GM19455 (cell line): ENCODE measurements at regions not wholly inside any gene's neighbourhood (a gene's known extent, or its start where the extent isn't known, plus 50 kb on each side); places are given as distances from the start of the nearest gene placed in this dataset.

Source experiments
- ATAC-seq: cut with Tn5 transposase; IDR thresholded peaks from one replicate; pipeline ENCODE4 v1.9.1; 2021; ENCODE audit not compliant: unreplicated experiment

- ATAC-seq = no peak
Observed at GRCh38 chr7:142347091-142347490, 89.2 kb upstream of the PRSS58 start.

DNA sequence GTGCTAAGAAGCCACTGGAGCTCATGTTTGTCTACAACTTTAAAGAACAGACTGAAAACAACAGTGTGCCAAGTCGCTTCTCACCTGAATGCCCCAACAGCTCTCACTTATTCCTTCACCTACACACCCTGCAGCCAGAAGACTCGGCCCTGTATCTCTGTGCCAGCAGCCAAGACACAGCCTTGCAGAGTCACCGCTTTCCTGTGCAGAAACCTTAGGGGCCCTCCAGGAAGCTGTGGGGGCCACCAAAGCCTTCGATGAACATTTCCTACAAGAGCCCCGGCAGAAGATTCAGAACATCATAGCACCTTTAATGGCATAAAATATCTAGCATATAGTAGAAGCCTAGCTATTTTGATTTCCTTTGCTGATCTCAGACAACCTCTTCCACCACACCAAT, 88.0 kb upstream of the PRSS58 start:
- no peak for ATAC-seq

GRCh38 chr7:142338633-142339501, 81.0 kb upstream of the PRSS58 start:
- no peak for ATAC-seq

DNA sequence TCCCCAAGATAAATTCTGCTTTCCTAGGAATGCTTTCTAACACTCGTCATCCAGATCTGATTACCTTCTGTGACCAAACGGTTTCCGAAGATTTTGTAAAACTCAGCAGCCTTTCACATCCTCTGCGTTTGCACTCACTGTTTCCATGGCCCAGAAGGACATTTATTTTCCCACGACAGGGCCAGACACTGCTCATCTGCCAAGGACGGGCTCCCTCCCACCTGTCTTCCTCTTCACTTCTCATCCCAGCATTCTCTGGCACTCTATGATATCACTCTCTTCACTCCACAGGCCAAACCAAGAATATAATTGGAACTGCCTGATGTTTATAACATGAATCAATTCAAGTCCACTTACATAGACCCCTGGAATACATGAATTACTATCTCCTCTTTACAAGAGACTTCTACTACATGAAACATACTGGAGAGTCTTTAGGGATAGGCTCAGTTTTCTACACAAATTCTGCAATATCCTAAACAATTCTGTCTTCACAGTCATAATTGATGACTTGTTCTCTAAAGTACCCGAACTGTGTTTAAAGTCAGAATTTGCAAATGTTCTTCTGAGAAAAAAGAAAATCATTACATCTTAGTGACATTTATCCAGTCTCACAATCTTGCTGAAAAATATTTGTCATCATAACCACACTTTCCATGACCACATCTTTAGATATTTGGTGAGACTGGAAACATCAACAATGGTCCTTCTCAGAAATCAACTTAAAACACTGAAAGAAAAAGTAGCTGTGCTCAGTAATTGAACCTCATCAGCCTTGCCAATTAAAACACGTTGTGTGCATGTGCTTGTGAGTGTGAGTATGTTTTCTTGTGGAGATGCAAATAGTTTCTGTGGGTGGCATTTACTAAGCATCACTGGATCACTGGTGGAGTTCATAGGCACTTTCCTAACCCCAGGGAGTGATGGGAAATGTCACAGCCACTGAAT, 79.5 kb upstream of the PRSS58 start:
- no peak for ATAC-seq

GRCh38 chr7:142334806-142335205, 76.9 kb upstream of the PRSS58 start:
- ATAC-seq = no peak

GRCh38 chr7:142334236-142334635, 76.4 kb upstream of the PRSS58 start:
- ATAC-seq = no peak

DNA sequence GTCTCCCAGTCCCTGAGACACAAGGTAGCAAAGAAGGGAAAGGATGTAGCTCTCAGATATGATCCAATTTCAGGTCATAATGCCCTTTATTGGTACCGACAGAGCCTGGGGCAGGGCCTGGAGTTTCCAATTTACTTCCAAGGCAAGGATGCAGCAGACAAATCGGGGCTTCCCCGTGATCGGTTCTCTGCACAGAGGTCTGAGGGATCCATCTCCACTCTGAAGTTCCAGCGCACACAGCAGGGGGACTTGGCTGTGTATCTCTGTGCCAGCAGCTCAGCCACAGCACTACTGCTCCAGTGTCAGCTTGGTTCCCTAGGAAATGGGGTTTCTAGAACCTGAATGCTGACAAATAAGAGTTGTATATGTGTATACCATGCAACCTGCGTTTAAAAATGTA, 74.6 kb upstream of the PRSS58 start:
- ATAC-seq = no peak

DNA sequence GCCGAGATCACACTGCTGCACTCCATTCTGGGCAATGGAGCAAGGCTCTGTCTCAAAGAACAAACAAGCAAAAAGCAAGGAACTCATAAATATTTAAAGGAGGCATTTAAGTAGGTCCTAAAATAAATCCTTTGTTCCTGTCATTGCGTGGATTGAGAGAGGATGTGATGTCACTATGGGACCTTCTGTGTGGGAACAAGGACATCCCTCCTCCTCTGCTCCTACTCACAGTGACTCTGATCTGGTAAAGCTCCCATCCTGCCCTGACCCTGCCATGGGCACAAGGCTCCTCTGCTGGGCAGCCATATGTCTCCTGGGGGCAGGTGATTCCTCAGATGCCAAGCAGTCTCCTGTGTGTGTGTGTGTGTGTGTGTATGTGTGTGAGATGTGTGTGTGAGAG, 74.1 kb upstream of the PRSS58 start:
- no peak for ATAC-seq

DNA sequence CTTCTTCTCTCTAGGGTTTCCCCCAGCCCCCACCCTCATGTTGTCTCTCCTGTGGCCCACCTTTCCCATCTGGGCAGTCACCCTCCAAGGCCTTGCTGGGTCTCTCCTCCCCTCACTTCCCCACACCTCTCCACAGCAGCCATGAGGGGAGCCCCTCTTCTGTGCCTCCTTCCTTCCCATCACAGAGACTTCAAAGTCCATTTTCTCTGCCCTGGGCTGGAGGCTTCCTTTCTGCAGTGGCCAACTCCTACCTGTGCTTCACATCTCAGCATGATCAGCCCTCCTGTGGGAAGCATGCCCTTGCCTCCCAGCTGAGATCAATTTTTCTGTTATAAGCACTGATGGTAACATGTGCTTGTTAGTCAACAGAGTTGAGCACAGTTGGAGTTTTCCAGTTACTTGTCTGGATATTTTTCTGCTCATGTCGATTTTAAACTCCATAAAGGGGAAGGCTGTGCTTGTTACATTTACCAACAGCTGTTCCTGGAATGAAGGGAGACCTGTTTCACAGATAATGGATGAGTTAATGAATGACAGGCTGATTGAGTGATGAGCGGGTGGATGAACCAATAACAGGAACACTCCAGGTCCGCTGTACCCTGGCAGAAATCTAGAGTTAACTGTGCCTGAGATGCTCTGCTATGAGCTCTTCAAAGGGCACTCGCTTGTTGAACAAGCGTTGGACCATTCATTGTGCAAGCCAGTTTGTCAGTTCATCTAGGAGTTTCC, 71.4 kb upstream of the PRSS58 start:
- ATAC-seq = no peak

DNA sequence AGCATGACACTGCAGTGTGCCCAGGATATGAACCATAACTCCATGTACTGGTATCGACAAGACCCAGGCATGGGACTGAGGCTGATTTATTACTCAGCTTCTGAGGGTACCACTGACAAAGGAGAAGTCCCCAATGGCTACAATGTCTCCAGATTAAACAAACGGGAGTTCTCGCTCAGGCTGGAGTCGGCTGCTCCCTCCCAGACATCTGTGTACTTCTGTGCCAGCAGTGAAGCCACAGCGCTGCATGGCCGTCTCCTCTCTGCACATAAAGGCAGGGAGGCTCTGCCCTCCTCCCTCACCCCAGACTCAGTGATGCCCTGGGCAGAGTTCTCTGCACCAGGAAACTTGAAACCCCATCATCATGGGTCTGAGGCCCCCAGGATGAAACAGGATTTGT, 70.7 kb upstream of the PRSS58 start:
- no peak for ATAC-seq

- ATAC-seq = no peak
Observed at GRCh38 chr7:142327628-142328405, 70.0 kb upstream of the PRSS58 start.

- no peak for ATAC-seq
Observed at GRCh38 chr7:142323706-142324105, 65.8 kb upstream of the PRSS58 start.

DNA sequence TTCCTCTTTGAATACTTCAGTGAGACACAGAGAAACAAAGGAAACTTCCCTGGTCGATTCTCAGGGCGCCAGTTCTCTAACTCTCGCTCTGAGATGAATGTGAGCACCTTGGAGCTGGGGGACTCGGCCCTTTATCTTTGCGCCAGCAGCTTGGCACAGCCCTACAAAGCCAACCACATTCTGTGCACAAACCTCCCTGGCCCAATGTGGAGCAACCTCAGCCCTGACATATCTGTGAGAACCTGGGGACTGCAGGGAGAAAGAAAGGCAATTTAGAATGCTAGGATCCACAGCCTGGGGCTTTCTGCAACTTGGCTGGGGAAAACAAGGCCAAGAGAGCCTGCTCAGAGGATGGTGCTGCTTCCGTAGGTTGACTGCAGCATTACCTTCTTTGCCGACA, 63.5 kb upstream of the PRSS58 start:
- ATAC-seq = no peak

- no peak for ATAC-seq
Observed at GRCh38 chr7:142320883-142321282, 63.0 kb upstream of the PRSS58 start.

GRCh38 chr7:142319970-142320369, 62.1 kb upstream of the PRSS58 start:
- ATAC-seq = no peak

DNA sequence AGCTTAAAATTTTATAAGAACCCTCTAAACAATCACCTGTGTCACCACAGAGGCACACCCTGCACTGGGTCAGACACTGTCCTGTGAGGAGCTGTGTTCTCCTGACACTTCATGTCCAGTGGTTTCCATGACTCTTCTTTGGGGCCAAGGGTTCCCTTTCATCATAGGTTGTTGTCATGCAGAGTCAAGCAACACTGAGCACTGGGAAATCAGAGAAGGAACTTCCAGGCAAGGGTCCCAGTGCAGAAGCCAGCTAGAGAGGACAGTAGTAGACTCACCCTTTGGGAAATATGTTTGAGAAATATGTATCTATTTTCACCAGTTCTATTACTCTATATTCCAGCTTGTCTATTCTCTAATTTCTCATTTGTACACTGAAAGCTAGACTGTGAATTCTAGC, 56.4 kb upstream of the PRSS58 start:
- ATAC-seq = no peak

GRCh38 chr7:142313528-142313927, 55.7 kb upstream of the PRSS58 start:
- no peak for ATAC-seq

- no peak for ATAC-seq
Observed at GRCh38 chr7:142311876-142312275, 54.0 kb upstream of the PRSS58 start.

GRCh38 chr7:142308918-142309317, 51.1 kb upstream of the PRSS58 start:
- ATAC-seq = no peak

DNA sequence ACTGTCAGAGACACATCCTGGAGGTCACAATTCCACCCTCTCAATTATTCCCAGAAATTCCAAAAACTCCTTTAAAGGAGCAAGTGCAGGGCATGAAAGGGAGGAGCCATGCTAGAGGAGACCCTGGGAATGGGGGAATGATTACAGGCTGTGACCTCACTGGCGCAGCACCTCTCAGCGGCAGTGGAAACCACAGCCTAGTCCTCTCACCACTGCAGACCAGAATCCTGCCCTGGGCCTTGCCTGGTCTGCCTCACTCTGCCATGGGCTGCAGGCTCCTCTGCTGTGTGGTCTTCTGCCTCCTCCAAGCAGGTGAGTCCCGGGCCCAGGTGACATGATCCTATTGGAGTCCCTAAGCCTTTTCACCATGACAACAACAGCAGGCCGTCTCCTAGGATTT, 50.5 kb upstream of the PRSS58 start:
- ATAC-seq = no peak
